Stimulated activated CD8-positive, alpha-beta memory T cell treated with anti-CD3 and anti-CD28 coated beads, Interleukin-4, amount 100 ng/mL, for 48 hours (primary cell): ENCODE measurements at regions not wholly inside any gene's neighbourhood (a gene's known extent, or its start where the extent isn't known, plus 50 kb on each side); places are given as distances from the start of the nearest gene placed in this dataset.

Experiments
- DNase-seq: peaks from one replicate; pipeline ENCODE4 v3.0.0-alpha.2; 2020

GRCh38 chr5:61653807-61654580 is 321.9 kb downstream of the ZSWIM6 start:
- no peak for DNase-seq

GRCh38 chr5:61654876-61655275 is 322.8 kb downstream of the ZSWIM6 start:
- no peak for DNase-seq

GRCh38 chr5:61657010-61657409 is 325.0 kb downstream of the ZSWIM6 start:
- DNase-seq = no peak

- no peak for DNase-seq
These were observed 325.6 kb downstream of the ZSWIM6 start for GRCh38 chr5:61657686-61658085.

GRCh38 chr5:61658592-61659008 is 326.5 kb downstream of the ZSWIM6 start:
- DNase-seq = peak; percentile 96

- no peak for DNase-seq
These were observed 327.2 kb downstream of the ZSWIM6 start for GRCh38 chr5:61659221-61659696.

- no peak for DNase-seq
These were observed 330.6 kb downstream of the ZSWIM6 start for GRCh38 chr5:61662670-61663069.

GRCh38 chr5:61666064-61666621 is 334.1 kb downstream of the ZSWIM6 start:
- no peak for DNase-seq

GRCh38 chr5:61667525-61668218 is 335.6 kb downstream of the ZSWIM6 start:
- no peak for DNase-seq

- no peak for DNase-seq
These were observed 337.5 kb downstream of the ZSWIM6 start for GRCh38 chr5:61669531-61669930.

GRCh38 chr5:61670941-61671340 is 338.9 kb downstream of the ZSWIM6 start:
- DNase-seq = no peak

- no peak for DNase-seq
These were observed 341.1 kb downstream of the ZSWIM6 start for GRCh38 chr5:61673007-61673735.

- no peak for DNase-seq
These were observed 342.3 kb downstream of the ZSWIM6 start for GRCh38 chr5:61674378-61674777.

GRCh38 chr5:61675015-61675692 is 343.1 kb downstream of the ZSWIM6 start:
- no peak for DNase-seq

- DNase-seq = no peak
These were observed 345.2 kb downstream of the ZSWIM6 start for GRCh38 chr5:61677220-61677619.

GRCh38 chr5:61678966-61679365 is 346.9 kb downstream of the ZSWIM6 start:
- no peak for DNase-seq

GRCh38 chr5:61679562-61679961 is 347.5 kb downstream of the ZSWIM6 start:
- no peak for DNase-seq

GRCh38 chr5:61680247-61680646 is 348.2 kb downstream of the ZSWIM6 start:
- DNase-seq = no peak

GRCh38 chr5:61683148-61683547 is 351.1 kb downstream of the ZSWIM6 start:
- no peak for DNase-seq

GRCh38 chr5:61683926-61684325 is 351.9 kb downstream of the ZSWIM6 start:
- DNase-seq = no peak

GRCh38 chr5:61686491-61687257 is 354.6 kb downstream of the ZSWIM6 start:
- DNase-seq = no peak

GRCh38 chr5:61687371-61687770 is 355.3 kb downstream of the ZSWIM6 start:
- no peak for DNase-seq
